SKM-1 (cell line): ENCODE measurements at regions not wholly inside any gene's neighbourhood (a gene's known extent, or its start where the extent isn't known, plus 50 kb on each side); places are given as distances from the start of the nearest gene placed in this dataset.
"Not testable (repeated sequence)": the region's sequence is repeated elsewhere in the genome, so short reads cannot be mapped to it uniquely, and the experiment has no call there.

Experiments
- DNase-seq: peaks from one replicate; lab custom pipeline; 2025; ENCODE audit not compliant: unreplicated experiment; lab: John Stamatoyannopoulos, UW

- no peak for DNase-seq
Observed at GRCh38 chr12:14207905-14208551, 157.5 kb upstream of the ATF7IP start.

GRCh38 chr12:14211947-14212387 lies 153.5 kb upstream of the ATF7IP start:
- DNase-seq: no peak

- DNase-seq: no peak
Observed at GRCh38 chr12:14213542-14213941, 151.9 kb upstream of the ATF7IP start.

GRCh38 chr12:14214495-14214894 lies 151.0 kb upstream of the ATF7IP start:
- no peak for DNase-seq

GRCh38 chr12:14215949-14216348 lies 149.5 kb upstream of the ATF7IP start:
- not testable (repeated sequence) for DNase-seq

- DNase-seq: no peak
Observed at GRCh38 chr12:14216405-14217294, 148.8 kb upstream of the ATF7IP start.

GRCh38 chr12:14219156-14219555 lies 146.3 kb upstream of the ATF7IP start:
- DNase-seq: no peak

GRCh38 chr12:14219670-14220069 lies 145.8 kb upstream of the ATF7IP start:
- DNase-seq: not testable (repeated sequence)

- no peak for DNase-seq
Observed at GRCh38 chr12:14225064-14225463, 140.4 kb upstream of the ATF7IP start.

GRCh38 chr12:14235176-14235575 lies 130.3 kb upstream of the ATF7IP start:
- not testable (repeated sequence) for DNase-seq

- not testable (repeated sequence) for DNase-seq
Observed at GRCh38 chr12:14236641-14237040, 128.8 kb upstream of the ATF7IP start.

GRCh38 chr12:14238221-14238792 lies 127.2 kb upstream of the ATF7IP start:
- no peak for DNase-seq

- peak; percentile 44 for DNase-seq
Observed at GRCh38 chr12:14239350-14239934, 126.0 kb upstream of the ATF7IP start.

GRCh38 chr12:14239935-14240872 lies 125.3 kb upstream of the ATF7IP start:
- no peak for DNase-seq

- no peak for DNase-seq
Observed at GRCh38 chr12:14240873-14241220, 124.6 kb upstream of the ATF7IP start.

GRCh38 chr12:14242825-14243224 lies 122.7 kb upstream of the ATF7IP start:
- DNase-seq: not testable (repeated sequence)

GRCh38 chr12:14243941-14244340 lies 121.5 kb upstream of the ATF7IP start:
- no peak for DNase-seq

GRCh38 chr12:14244876-14245669 lies 120.4 kb upstream of the ATF7IP start:
- no peak for DNase-seq

GRCh38 chr12:14247166-14247565 lies 118.3 kb upstream of the ATF7IP start:
- DNase-seq: no peak

- no peak for DNase-seq
Observed at GRCh38 chr12:14249368-14249767, 116.1 kb upstream of the ATF7IP start.
